ENCODE measurements at regions not wholly inside any gene's neighbourhood (a gene's known extent, or its start where the extent isn't known, plus 50 kb on each side); places are given as distances from the start of the nearest gene placed in this dataset.
A peak's percentile ranks its signal among the peaks of the same experiment; 100 is the strongest.

- no peak for DNase-seq
- Histone ChIP-seq H3K4me3 (no peak overlapping the region), H3K27ac (no peak overlapping the region), H3K36me3 (no peaks in the 10 kb centered on the region), H3K27me3 (no peaks in the 10 kb centered on the region), H3K9me3 (no peaks in the 10 kb centered on the region), H3K4me1 (no peaks in the 10 kb centered on the region)
- no peak for TF ChIP-seq POLR2A (IDR thresholded peaks at IDR 0.05)
- TF ChIP-seq, protein P1, sequence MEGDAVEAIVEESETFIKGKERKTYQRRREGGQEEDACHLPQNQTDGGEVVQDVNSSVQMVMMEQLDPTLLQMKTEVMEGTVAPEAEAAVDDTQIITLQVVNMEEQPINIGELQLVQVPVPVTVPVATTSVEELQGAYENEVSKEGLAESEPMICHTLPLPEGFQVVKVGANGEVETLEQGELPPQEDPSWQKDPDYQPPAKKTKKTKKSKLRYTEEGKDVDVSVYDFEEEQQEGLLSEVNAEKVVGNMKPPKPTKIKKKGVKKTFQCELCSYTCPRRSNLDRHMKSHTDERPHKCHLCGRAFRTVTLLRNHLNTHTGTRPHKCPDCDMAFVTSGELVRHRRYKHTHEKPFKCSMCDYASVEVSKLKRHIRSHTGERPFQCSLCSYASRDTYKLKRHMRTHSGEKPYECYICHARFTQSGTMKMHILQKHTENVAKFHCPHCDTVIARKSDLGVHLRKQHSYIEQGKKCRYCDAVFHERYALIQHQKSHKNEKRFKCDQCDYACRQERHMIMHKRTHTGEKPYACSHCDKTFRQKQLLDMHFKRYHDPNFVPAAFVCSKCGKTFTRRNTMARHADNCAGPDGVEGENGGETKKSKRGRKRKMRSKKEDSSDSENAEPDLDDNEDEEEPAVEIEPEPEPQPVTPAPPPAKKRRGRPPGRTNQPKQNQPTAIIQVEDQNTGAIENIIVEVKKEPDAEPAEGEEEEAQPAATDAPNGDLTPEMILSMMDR (IDR thresholded peaks at IDR 0.05): peak in 2 of 6 experiments; percentile 14 to 17
Observed at GRCh38 chr7:25549271-25549921, 321.1 kb upstream of the NPVF start.

DNA sequence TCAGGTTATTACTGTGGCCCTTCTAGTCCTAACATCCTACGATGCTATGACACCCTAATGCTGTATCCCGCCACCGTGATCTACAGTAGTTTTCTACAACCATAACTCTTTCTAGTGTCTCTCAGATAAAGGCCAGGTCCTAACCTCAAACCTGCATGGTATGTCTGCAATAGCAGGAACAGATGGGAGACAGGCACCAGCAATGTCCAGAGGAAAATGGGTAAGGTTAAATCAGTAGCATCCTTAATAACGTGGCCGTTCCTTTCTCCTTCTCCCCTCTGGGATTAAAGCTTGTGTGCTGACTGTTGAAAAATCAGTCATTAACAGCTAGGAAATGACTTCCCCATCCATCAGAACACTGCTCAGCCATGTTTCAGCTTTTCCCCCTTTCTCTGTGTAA, 321.9 kb upstream of the NPVF start:
- TF ChIP-seq, protein P1 (IDR thresholded peaks at IDR 0.05): no peak
- TF ChIP-seq POLR2A (IDR thresholded peaks at IDR 0.05): no peak
- no peaks in the 10 kb centered on the region for H3K9me3 ChIP-seq
- no peak overlapping the region for H3K4me3 ChIP-seq
- DNase-seq: no peak
- H3K36me3 ChIP-seq: no peaks in the 10 kb centered on the region
- H3K27ac ChIP-seq: no peak overlapping the region
- no peaks in the 10 kb centered on the region for H3K4me1 ChIP-seq
- no peaks in the 10 kb centered on the region for H3K27me3 ChIP-seq

GRCh38 chr7:25552998-25553397, 324.7 kb upstream of the NPVF start:
- H3K4me1 ChIP-seq: no peaks in the 10 kb centered on the region
- H3K27ac ChIP-seq: no peak overlapping the region
- H3K4me3 ChIP-seq: no peak overlapping the region
- DNase-seq: no peak
- no peak for TF ChIP-seq POLR2A (IDR thresholded peaks at IDR 0.05)
- TF ChIP-seq, protein P1 (IDR thresholded peaks at IDR 0.05): no peak
- H3K36me3 ChIP-seq: no peaks in the 10 kb centered on the region
- no peaks in the 10 kb centered on the region for H3K9me3 ChIP-seq
- no peaks in the 10 kb centered on the region for H3K27me3 ChIP-seq

GRCh38 chr7:25553580-25554291, 325.4 kb upstream of the NPVF start:
- H3K4me1 ChIP-seq: no peaks in the 10 kb centered on the region
- no peak for DNase-seq
- H3K27ac ChIP-seq: no peak overlapping the region
- no peak overlapping the region for H3K4me3 ChIP-seq
- no peaks in the 10 kb centered on the region for H3K27me3 ChIP-seq
- no peaks in the 10 kb centered on the region for H3K9me3 ChIP-seq
- no peaks in the 10 kb centered on the region for H3K36me3 ChIP-seq
- TF ChIP-seq, protein P1 (IDR thresholded peaks at IDR 0.05): no peak
- no peak for TF ChIP-seq POLR2A (IDR thresholded peaks at IDR 0.05)

- no peak for TF ChIP-seq POLR2A (IDR thresholded peaks at IDR 0.05)
- TF ChIP-seq, protein P1 (IDR thresholded peaks at IDR 0.05): no peak
- no peaks in the 10 kb centered on the region for H3K4me1 ChIP-seq
- H3K36me3 ChIP-seq: no peaks in the 10 kb centered on the region
- no peak for DNase-seq
- H3K4me3 ChIP-seq: no peak overlapping the region
- no peaks in the 10 kb centered on the region for H3K27me3 ChIP-seq
- no peaks in the 10 kb centered on the region for H3K9me3 ChIP-seq
- no peak overlapping the region for H3K27ac ChIP-seq
Observed at GRCh38 chr7:25557379-25557917, 329.2 kb upstream of the NPVF start.

Data from Peyer's patch (tissue), 4 donors.